Body of pancreas (tissue), 4 donors: ENCODE measurements at regions not wholly inside any gene's neighbourhood (a gene's known extent, or its start where the extent isn't known, plus 50 kb on each side); places are given as distances from the start of the nearest gene placed in this dataset.

Experiments used
- ATAC-seq: fragments of 150-250 bp; one replicate; pipeline ENCODE4 v1.9.1; 2016
- DNase-seq, 4 donors: peaks; one replicate each; pipeline ENCODE4 v3.0.0-alpha.2; 2019
- H3K27ac ChIP-seq, 4 donors: fragments of 200-600 bp; sonication (generic); 1 replicate in 3 of 4; 2 replicates in 1 of 4; pipeline versions ENCODE4 v1.5.1 to v1.6.1; 2016 to 2019; ENCODE audit warnings: mild to moderate bottlenecking in 1 of 4, mixed read lengths in 1 of 4, moderate library complexity in 1 of 4
- H3K27me3 ChIP-seq, 2 donors: fragments of 200-600 bp; sonication (generic); one replicate each; pipeline ENCODE4 v1.6.0; 2016; ENCODE audit warnings: mild to moderate bottlenecking in 1 of 2
- H3K36me3 ChIP-seq, 2 donors: fragments of 200-600 bp; sonication (generic); replicated peaks in 1 of 2; 2 replicates each; pipeline ENCODE4 v1.5.1; 2016; ENCODE audit warnings: low read depth in 2 of 2; ENCODE audit not compliant: insufficient read depth in 1 of 2
- H3K4me1 ChIP-seq: fragments of 200-600 bp; sonication (generic); one replicate; pipeline ENCODE4 v1.6.0; 2016
- H3K4me3 ChIP-seq, 2 donors: fragments of 200-600 bp; sonication (generic); 1 replicate in 1 of 2; 2 replicates in 1 of 2; pipeline ENCODE4 v1.5.1; 2016 to 2019
- H3K9me3 ChIP-seq, 3 donors: fragments of 200-600 bp; sonication (generic); 1 replicate in 2 of 3; 2 replicates in 1 of 3; pipeline ENCODE4 v1.5.1; 2016
- CTCF ChIP-seq, 7 experiments: fragments of 450-650 bp in 4 of 7; fragments of 200-600 bp in 3 of 7; sonication (generic) in 3 of 7; IDR thresholded peaks; one replicate each; pipeline ENCODE4 v1.5.1; 2016 to 2019; ENCODE audit warnings: antibody characterized with exemption in 7 of 7
- POLR2A ChIP-seq, 3 donors: fragments of 450-650 bp; IDR thresholded peaks; one replicate each; pipeline ENCODE4 v1.6.1; 2016; ENCODE audit warnings: antibody characterized with exemption in 3 of 3, mild to moderate bottlenecking in 2 of 3
- WGBS, 2 donors: methylation state at CpG; one replicate each; pipeline ENCODE4 v1.1.5; 2017; 5-methylcytosine and 5-hydroxymethylcytosine counted together
- intact Hi-C: fragments of 100-400 bp; cut with DNase I; formaldehyde crosslinking; loops from one replicate; pipeline ENCODE4 v1.15.1; 2023

- H3K27me3 ChIP-seq: no peaks in the 10 kb centered on the region
- DNase-seq (no peak), ATAC-seq (no peak)
- H3K36me3 ChIP-seq: no peaks in the 10 kb centered on the region
- no peak overlapping the region for H3K27ac ChIP-seq
- 73 to 87% methylated on average over 3 of the region's 3 CpGs for WGBS, 2 donors
- no peaks in the 10 kb centered on the region for H3K4me1 ChIP-seq
- TF ChIP-seq CTCF (IDR thresholded peaks at IDR 0.05) (no peak), POLR2A (IDR thresholded peaks at IDR 0.05) (no peak)
- no peak overlapping the region for H3K4me3 ChIP-seq
- intact Hi-C loops: no loop called here
- H3K9me3 ChIP-seq: peaks cover 0 to 3% (median 0%) of the 10 kb centered on the region in 3 donors
These were observed 49.9 kb downstream of the CNTN3 start for GRCh38 chr3:74564560-74564959.

GRCh38 chr3:74562558-74563269, 51.7 kb downstream of the CNTN3 start:
- intact Hi-C loops: no loop called here
- 78 to 87% methylated on average over 8 of the region's 8 CpGs for WGBS, 2 donors

GRCh38 chr3:74561881-74562280, 52.6 kb downstream of the CNTN3 start:
- 72 to 81% methylated on average over 2 of the region's 2 CpGs for WGBS, 2 donors
- DNase-seq (no peak), ATAC-seq (no peak)
- Histone ChIP-seq H3K27ac (no peak overlapping the region), H3K9me3 (peaks cover 0 to 3% (median 0%) of the 10 kb centered on the region in 3 donors), H3K4me1 (no peaks in the 10 kb centered on the region), H3K4me3 (no peak overlapping the region), H3K36me3 (no peaks in the 10 kb centered on the region), H3K27me3 (no peaks in the 10 kb centered on the region)
- TF ChIP-seq POLR2A (IDR thresholded peaks at IDR 0.05) (no peak), CTCF (IDR thresholded peaks at IDR 0.05) (no peak)
- intact Hi-C loops: no loop called here

More at GRCh38 chr3:74562558-74563269, 51.7 kb downstream of the CNTN3 start:
- ATAC-seq: no peak
- H3K4me3 ChIP-seq: no peak overlapping the region
- H3K27ac ChIP-seq: no peak overlapping the region
- no peaks in the 10 kb centered on the region for H3K27me3 ChIP-seq
- H3K36me3 ChIP-seq: no peaks in the 10 kb centered on the region
- no peaks in the 10 kb centered on the region for H3K4me1 ChIP-seq
- DNase-seq: no peak
- no peak for TF ChIP-seq CTCF (IDR thresholded peaks at IDR 0.05)
- TF ChIP-seq POLR2A (IDR thresholded peaks at IDR 0.05): no peak
- peaks cover 0 to 3% (median 0%) of the 10 kb centered on the region in 3 donors for H3K9me3 ChIP-seq

- ATAC-seq: no peak
- Histone ChIP-seq H3K4me3 (no peak overlapping the region), H3K36me3 (no peaks in the 10 kb centered on the region), H3K4me1 (no peaks in the 10 kb centered on the region), H3K27me3 (no peaks in the 10 kb centered on the region), H3K27ac (no peak overlapping the region), H3K9me3 (peaks cover 0 to 3% (median 0%) of the 10 kb centered on the region in 3 donors)
- peak in 2 of 4 donors; percentile 9 to 11 for DNase-seq
- TF ChIP-seq POLR2A (IDR thresholded peaks at IDR 0.05): no peak
- no peak for TF ChIP-seq CTCF (IDR thresholded peaks at IDR 0.05)
- 50 to 51% methylated on average over 5 of the region's 5 CpGs for WGBS, 2 donors
- intact Hi-C loops: no loop called here
These were observed 55.2 kb downstream of the CNTN3 start for GRCh38 chr3:74559261-74559660.

- DNase-seq (no peak), ATAC-seq (no peak)
- Histone ChIP-seq H3K27ac (no peak overlapping the region), H3K4me1 (no peaks in the 10 kb centered on the region), H3K4me3 (no peak overlapping the region), H3K27me3 (no peaks in the 10 kb centered on the region), H3K9me3 (no peaks in the 10 kb centered on the region), H3K36me3 (no peaks in the 10 kb centered on the region)
- no peak for TF ChIP-seq POLR2A (IDR thresholded peaks at IDR 0.05)
- no peak for TF ChIP-seq CTCF (IDR thresholded peaks at IDR 0.05)
- 72 to 83% methylated on average over 3 of the region's 3 CpGs for WGBS, 2 donors
- intact Hi-C loops: no loop called here
These were observed 63.8 kb downstream of the CNTN3 start for GRCh38 chr3:74550686-74551085.
